Muscle layer of duodenum (tissue), 2 donors: ENCODE measurements at regions not wholly inside any gene's neighbourhood (a gene's known extent, or its start where the extent isn't known, plus 50 kb on each side); places are given as distances from the start of the nearest gene placed in this dataset.

Experiments used
- H3K27ac ChIP-seq: one replicate; pipeline ENCODE4 v1.7.0; 2013; ENCODE audit warnings: mild to moderate bottlenecking, low read length
- H3K27me3 ChIP-seq: one replicate; pipeline ENCODE4 v1.7.0; 2013; ENCODE audit warnings: low read depth, mild to moderate bottlenecking, control low read depth, low read length
- H3K36me3 ChIP-seq, 2 donors: one replicate each; pipeline ENCODE4 v1.7.0; 2013; ENCODE audit warnings: low read length in 2 of 2, control low read depth in 1 of 2, mild to moderate bottlenecking in 1 of 2; ENCODE audit not compliant: insufficient read depth in 2 of 2, control insufficient read depth in 1 of 2
- H3K4me1 ChIP-seq, 2 donors: one replicate each; pipeline ENCODE4 v1.7.0; 2013; ENCODE audit warnings: low read length in 2 of 2, mild to moderate bottlenecking in 2 of 2, control low read depth in 1 of 2, moderate library complexity in 1 of 2; ENCODE audit not compliant: insufficient read depth in 2 of 2, control insufficient read depth in 1 of 2
- H3K4me3 ChIP-seq, 2 donors: one replicate each; pipeline ENCODE4 v1.7.0; 2013; ENCODE audit warnings: low read length in 2 of 2, low read depth in 1 of 2, mild to moderate bottlenecking in 1 of 2
- H3K9me3 ChIP-seq, 2 donors: one replicate each; pipeline ENCODE4 v1.7.0; 2013; ENCODE audit warnings: low read length in 2 of 2, control low read depth in 1 of 2, mild to moderate bottlenecking in 1 of 2; ENCODE audit not compliant: control insufficient read depth in 1 of 2
- donor health status: healthy.

DNA sequence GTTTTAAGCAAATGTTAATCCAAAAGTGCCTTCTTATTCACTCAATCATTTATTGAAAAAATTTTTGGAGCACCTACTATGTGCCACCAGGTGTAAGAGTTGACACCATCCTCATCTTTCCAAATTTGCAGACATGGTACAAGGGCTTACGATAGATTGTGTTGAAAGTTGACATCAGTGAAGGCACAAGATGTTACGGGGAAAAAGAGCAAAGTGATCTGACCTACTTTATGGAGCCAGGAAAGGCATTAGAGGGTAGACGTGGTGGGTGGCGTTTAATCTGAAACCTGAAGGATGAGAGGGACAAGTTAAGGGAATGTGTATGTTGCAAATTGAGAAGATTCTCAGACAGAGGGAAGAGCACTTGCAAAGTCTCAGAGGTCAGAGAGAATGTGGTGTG lies 167.8 kb upstream of the HAND2 start:
- Histone ChIP-seq H3K9me3 (no peaks in the 10 kb centered on the region), H3K4me3 (no peak overlapping the region), H3K27ac (no peak overlapping the region), H3K36me3 (no peaks in the 10 kb centered on the region), H3K27me3 (no peaks in the 10 kb centered on the region), H3K4me1 (no peaks in the 10 kb centered on the region)

DNA sequence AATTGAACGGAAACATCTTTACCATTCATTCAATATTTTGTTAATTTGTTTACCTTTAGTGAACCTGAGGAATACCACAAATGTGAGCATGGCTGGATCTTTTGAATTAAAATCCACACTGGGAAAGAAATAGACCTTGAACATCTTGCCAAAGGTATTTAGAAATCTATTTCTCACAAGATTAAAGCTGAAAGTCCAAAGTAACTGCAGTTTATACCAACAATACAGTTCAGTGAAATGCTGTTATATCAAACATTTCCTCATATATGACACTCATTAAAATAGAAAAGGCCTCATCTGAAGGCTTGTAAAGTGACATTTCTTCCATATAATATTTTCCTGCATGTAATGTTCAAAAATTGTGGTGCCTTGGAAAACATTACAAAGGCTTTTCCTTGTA lies 166.5 kb upstream of the HAND2 start:
- Histone ChIP-seq H3K36me3 (no peaks in the 10 kb centered on the region), H3K27ac (no peak overlapping the region), H3K4me1 (no peaks in the 10 kb centered on the region), H3K4me3 (no peak overlapping the region), H3K9me3 (no peaks in the 10 kb centered on the region), H3K27me3 (no peaks in the 10 kb centered on the region)

DNA sequence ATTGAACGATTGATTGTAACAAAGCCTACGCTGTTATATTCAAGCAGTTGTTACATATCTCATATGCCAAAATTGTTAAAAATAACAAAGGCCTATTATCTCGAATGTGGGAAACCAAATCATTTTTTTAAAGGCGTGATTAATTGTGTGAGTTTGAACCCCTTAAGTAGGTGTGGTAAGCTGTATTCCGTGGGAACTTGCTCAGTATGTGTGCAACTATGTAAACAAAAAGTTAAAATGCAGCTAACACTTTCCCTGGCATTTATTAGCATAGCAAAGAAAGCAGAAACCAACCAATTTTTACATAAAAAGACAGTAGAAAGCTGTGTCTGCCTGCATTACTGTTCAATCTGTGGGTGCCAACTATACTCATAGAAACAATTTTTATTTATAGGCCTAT lies 166.0 kb upstream of the HAND2 start:
- Histone ChIP-seq H3K27me3 (no peaks in the 10 kb centered on the region), H3K4me1 (no peaks in the 10 kb centered on the region), H3K9me3 (no peaks in the 10 kb centered on the region), H3K27ac (no peak overlapping the region), H3K36me3 (no peaks in the 10 kb centered on the region), H3K4me3 (no peak overlapping the region)

DNA sequence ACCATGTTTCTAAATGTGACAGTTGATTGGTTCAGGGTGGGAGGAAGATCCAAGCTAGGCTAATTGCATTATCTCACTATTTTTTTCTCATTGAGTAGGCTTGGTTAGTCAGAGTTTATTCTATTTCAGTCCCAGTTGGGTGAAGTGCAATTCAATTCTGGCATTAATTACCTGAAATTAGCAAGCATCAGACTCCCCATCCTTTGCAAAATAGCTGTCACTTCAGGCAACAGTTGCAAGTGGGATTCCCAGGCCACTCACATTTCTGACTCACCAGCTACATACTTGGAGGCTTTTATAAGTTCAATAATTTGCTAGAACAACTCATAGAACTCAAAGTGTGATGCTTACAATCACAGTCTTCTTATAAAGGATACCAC lies 155.8 kb upstream of the HAND2 start:
- Histone ChIP-seq H3K36me3 (no peaks in the 10 kb centered on the region), H3K27me3 (no peaks in the 10 kb centered on the region), H3K27ac (no peak overlapping the region), H3K9me3 (no peaks in the 10 kb centered on the region), H3K4me3 (no peak overlapping the region), H3K4me1 (peaks cover 0 to 8% of the 10 kb centered on the region in 2 donors)

DNA sequence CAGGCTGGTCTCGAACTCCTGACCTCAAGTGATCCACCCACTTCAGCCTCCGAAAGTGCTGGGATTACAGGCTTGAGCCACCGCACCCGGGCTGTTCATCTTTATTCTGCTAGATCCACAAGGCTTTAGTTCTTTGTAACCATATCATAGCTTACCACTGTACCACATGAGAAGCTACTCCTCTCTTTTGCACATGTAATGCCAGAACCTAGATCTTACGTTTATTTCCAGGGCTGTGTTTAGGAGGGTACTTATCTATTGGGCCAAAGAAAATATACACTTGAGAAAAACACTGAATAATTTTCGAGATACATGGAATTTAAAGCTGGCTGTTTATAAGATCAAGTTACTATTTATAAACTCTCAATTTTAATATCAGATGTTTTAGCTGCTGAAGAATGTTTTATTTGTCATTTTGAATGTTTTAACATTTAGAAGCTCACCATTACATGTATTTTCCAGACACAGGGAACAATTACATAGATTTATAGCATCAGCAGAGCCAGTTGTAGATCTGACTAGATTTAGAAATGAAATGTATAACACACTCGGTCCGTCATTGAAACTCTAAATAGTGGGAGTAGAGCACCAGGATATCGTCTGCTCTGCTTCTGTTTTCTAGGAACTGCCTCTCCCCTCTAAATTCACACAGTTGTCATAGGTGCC lies 155.3 kb upstream of the HAND2 start:
- no peaks in the 10 kb centered on the region for H3K27me3 ChIP-seq
- H3K4me3 ChIP-seq, result no peak overlapping the region
- no peaks in the 10 kb centered on the region for H3K9me3 ChIP-seq
- no peaks in the 10 kb centered on the region for H3K36me3 ChIP-seq
- H3K27ac ChIP-seq, result no peak overlapping the region
- peaks cover 0 to 8% of the 10 kb centered on the region in 2 donors for H3K4me1 ChIP-seq

DNA sequence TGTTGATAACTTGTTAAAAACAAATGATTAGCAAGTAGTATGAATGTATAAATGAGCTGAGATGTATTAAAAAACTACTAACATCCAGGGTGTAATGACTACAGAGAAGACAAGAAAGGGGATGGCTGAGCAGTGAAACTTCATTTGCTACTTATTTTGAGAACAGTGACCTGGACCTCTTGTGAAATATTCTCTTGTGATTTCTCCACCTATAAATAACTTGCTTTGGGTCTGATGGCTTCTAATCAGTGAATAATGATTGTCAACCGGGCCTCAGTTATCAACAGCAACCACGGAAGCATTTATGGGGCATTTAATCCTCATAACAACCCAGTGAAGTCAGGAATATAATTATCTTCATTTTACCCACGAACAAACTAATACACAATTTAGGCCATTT lies 154.2 kb upstream of the HAND2 start:
- no peak overlapping the region for H3K27ac ChIP-seq
- H3K36me3 ChIP-seq, result no peaks in the 10 kb centered on the region
- H3K4me3 ChIP-seq, result no peak overlapping the region
- peaks cover 0 to 8% of the 10 kb centered on the region in 2 donors for H3K4me1 ChIP-seq
- H3K9me3 ChIP-seq, result no peaks in the 10 kb centered on the region
- H3K27me3 ChIP-seq, result no peaks in the 10 kb centered on the region

DNA sequence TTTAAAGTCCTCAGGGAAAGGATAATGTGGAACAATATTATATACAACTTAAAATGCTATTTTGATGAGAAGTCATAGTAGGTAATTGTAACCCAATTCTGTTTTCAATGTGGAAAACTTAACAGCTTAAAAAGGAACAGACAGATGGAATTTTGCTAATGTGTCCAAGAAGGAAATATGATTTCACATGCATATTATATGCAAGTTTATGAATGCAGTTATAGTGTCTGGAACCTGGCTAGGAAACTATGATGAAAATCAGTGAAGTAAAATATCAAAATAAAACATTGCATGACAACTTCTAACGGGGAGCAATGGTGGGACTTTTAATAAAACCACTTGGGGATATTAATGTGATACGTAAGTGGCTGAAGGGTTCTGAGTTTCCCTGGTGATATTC lies 152.6 kb upstream of the HAND2 start:
- H3K4me1 ChIP-seq, result peaks cover 0 to 8% of the 10 kb centered on the region in 2 donors
- H3K27ac ChIP-seq, result no peak overlapping the region
- no peaks in the 10 kb centered on the region for H3K9me3 ChIP-seq
- no peaks in the 10 kb centered on the region for H3K36me3 ChIP-seq
- no peak overlapping the region for H3K4me3 ChIP-seq
- H3K27me3 ChIP-seq, result no peaks in the 10 kb centered on the region

DNA sequence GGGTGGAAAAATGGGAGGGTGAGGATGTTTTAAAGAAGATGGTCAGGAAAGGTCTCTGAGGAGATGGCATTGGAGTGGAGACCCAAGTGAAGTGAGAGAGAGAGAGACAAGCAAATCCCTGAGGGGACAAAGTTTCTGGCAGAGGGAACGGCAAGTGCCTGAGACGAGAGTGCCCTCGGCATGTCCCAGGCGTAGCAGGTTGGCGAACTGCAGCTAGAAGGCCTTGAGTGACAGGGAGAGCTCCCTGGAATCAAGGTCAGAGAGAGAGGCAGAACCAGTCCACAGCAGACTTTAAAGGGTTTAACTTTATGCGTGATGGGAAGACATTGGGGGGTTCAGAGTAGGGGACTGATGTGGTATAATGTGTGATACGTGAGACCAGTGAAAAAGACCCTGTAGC lies 150.2 kb upstream of the HAND2 start:
- Histone ChIP-seq H3K9me3 (no peaks in the 10 kb centered on the region), H3K4me3 (no peak overlapping the region), H3K4me1 (peaks cover 0 to 3% of the 10 kb centered on the region in 2 donors), H3K36me3 (no peaks in the 10 kb centered on the region), H3K27me3 (no peaks in the 10 kb centered on the region), H3K27ac (no peak overlapping the region)

DNA sequence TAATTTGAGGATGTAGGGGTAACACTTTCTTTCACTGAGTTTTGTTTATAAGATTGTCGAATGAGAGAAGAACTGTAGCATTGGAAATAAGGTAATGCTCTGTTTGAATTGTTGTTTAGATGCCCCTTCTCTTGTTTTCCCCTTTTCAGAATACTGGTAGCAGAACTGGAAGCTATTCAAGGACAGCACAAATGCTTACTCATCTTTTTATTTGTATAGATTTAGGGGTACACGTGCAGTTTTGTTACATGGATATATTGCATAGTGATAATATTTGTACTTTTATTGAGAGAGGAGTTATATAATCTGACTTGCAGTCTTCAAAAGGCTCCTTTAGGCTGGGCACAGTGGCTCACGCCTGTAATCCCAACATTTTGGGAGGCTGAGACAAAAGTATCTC lies 145.4 kb upstream of the HAND2 start:
- H3K27ac ChIP-seq, result no peak overlapping the region
- no peaks in the 10 kb centered on the region for H3K9me3 ChIP-seq
- H3K4me3 ChIP-seq, result no peak overlapping the region
- H3K4me1 ChIP-seq, result no peaks in the 10 kb centered on the region
- H3K36me3 ChIP-seq, result no peaks in the 10 kb centered on the region
- H3K27me3 ChIP-seq, result no peaks in the 10 kb centered on the region

DNA sequence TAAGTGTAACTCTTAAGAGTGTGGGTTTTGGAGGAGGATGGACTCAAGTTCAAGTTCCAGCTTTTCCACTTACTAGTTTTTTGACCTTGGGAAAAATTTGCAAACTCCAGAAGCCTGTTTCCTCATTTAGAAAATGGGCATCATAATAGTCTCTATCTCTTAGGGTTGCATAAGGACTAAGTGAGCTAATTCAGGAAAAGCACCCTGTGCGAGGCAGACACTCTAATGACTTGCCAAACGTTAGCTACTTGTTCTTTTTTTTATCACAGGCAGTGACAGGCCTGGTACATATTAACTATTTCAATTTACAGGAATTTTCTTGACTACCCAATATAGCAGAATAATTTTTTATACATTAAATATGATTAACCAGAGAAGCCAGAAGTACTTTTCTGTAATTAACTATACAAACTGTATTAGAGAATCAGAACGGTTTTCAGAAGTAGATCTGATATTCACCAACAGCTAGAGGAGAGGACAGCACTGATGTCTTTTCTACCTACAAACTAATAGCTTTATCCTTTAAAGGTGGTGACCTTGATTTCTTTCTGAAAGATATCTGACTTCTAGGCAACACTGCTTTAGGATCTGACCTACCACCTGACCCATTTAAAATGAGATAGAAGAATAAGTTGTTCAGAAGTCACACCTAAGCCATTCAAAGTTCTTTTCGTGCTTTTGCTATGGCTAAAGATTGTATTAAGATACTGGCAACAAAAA lies 139.6 kb upstream of the HAND2 start:
- Histone ChIP-seq H3K27me3 (no peaks in the 10 kb centered on the region), H3K9me3 (no peaks in the 10 kb centered on the region), H3K4me3 (no peak overlapping the region), H3K4me1 (no peaks in the 10 kb centered on the region), H3K36me3 (no peaks in the 10 kb centered on the region), H3K27ac (no peak overlapping the region)

DNA sequence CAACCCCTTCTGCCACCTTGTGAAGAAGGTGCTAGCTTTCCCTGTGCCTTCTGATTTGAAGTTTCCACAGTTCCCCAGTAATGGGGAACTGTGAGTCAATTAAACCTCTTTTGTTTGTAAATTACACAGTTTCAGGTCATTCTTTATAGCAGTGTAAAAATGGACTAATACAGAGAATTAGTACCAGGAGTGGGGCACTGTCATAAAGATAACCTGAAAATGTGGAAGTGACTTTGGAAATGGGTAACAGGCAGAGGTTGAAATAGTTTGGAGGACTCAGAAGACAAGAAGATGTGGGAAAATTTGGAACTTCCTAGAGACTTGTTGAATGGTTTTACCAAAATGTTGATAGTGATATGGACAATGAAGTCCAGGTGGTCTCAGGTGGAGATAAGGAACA lies 131.0 kb upstream of the HAND2 start:
- peaks cover 0 to 3% of the 10 kb centered on the region in 2 donors for H3K9me3 ChIP-seq
- no peaks in the 10 kb centered on the region for H3K27me3 ChIP-seq
- H3K4me3 ChIP-seq, result no peak overlapping the region
- no peaks in the 10 kb centered on the region for H3K4me1 ChIP-seq
- no peak overlapping the region for H3K27ac ChIP-seq
- H3K36me3 ChIP-seq, result no peaks in the 10 kb centered on the region

DNA sequence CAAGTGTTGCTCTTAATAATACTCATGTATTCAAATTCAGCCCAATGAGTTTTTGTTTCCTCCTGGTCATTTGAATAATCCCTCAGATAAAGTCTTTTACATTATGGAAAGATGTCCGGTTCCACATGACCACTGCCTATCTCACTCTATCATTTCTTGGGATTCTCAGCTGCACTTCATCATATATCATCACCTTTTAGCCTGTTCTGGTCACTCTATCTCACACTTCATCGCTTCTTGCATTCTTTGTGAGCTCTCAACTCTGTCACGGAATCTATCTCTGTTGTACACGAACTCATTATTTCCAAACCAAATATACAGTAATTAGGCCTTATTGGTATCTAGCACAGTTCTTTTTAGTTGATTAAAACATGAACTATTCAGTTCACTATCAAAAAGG lies 126.9 kb upstream of the HAND2 start:
- H3K4me1 ChIP-seq, result peaks cover 0 to 4% of the 10 kb centered on the region in 2 donors
- no peaks in the 10 kb centered on the region for H3K27me3 ChIP-seq
- peaks cover 0 to 3% of the 10 kb centered on the region in 2 donors for H3K9me3 ChIP-seq
- no peak overlapping the region for H3K4me3 ChIP-seq
- H3K36me3 ChIP-seq, result no peaks in the 10 kb centered on the region
- no peak overlapping the region for H3K27ac ChIP-seq
